WTC11 (cell line): ENCODE measurements at regions not wholly inside any gene's neighbourhood (a gene's known extent, or its start where the extent isn't known, plus 50 kb on each side); places are given as distances from the start of the nearest gene placed in this dataset.

Source experiments
- ATAC-seq: fragments of 200-7000 bp; cut with Tn5 transposase; 2 replicates; pipeline ENCODE4 v1.10.0; 2021; ENCODE audit warnings: mild to moderate bottlenecking, moderate library complexity
- CTCF ChIA-PET: fragments of 300-600 bp; sonication (Branson Sonifier 250); formaldehyde crosslinking; loops from one replicate; lab custom pipeline; 2021; ENCODE audit warnings: antibody characterized with exemption; lab: Charles Lee
- POLR2A ChIA-PET: fragments of 350-600 bp; sonication (Branson Sonifier 250); formaldehyde crosslinking; loops from one replicate; lab custom pipeline; 2021; ENCODE audit warnings: antibody characterized with exemption; lab: Charles Lee
- DNase-seq: peaks from one replicate; pipeline ENCODE4 v3.0.0; 2021; ENCODE audit warnings: low spot score
- H3K27ac Mint-ChIP-seq: 2 replicates; pipeline ENCODE4 v1.8.0; 2021; ENCODE audit warnings: mixed read lengths
- H3K27me3 Mint-ChIP-seq: 2 replicates; pipeline ENCODE4 v1.8.0; 2021; ENCODE audit warnings: low read depth, mild to moderate bottlenecking, moderate library complexity, mixed read lengths
- H3K36me3 Mint-ChIP-seq: 2 replicates; pipeline ENCODE4 v1.8.0; 2021; ENCODE audit warnings: mixed read lengths
- H3K4me1 Mint-ChIP-seq: 2 replicates; pipeline ENCODE4 v1.8.0; 2022; ENCODE audit warnings: mixed read lengths
- H3K4me3 Mint-ChIP-seq: 2 replicates; pipeline ENCODE4 v1.8.0; 2021; ENCODE audit warnings: mild to moderate bottlenecking, moderate library complexity, mixed read lengths
- H3K9me3 Mint-ChIP-seq: 2 replicates; pipeline ENCODE4 v1.8.0; 2021; ENCODE audit warnings: mixed read lengths
- FOXK1 ChIP-seq: sonication (generic); formaldehyde crosslinking; IDR thresholded peaks from 2 replicates; pipeline ENCODE4 v1.8.0; 2022; ENCODE audit warnings: mild to moderate bottlenecking, moderate library complexity, missing genetic modification reagents
- FOXP1 ChIP-seq: sonication (generic); formaldehyde crosslinking; IDR thresholded peaks from 2 replicates; pipeline ENCODE4 v1.8.0; 2022; ENCODE audit warnings: missing genetic modification reagents, mild to moderate bottlenecking, moderate library complexity, borderline replicate concordance
- GRHL2 ChIP-seq: fragments of 250-450 bp; sonication (Bioruptor Pico); IDR thresholded peaks from 2 replicates; pipeline ENCODE4 v1.8.0; 2022; ENCODE audit warnings: mild to moderate bottlenecking, moderate library complexity; ENCODE audit not compliant: insufficient replicate concordance, severe bottlenecking
- HMGA2 ChIP-seq: fragments of 250-450 bp; sonication (Bioruptor Pico); IDR thresholded peaks from 2 replicates; pipeline ENCODE4 v1.4.0; 2021; ENCODE audit warnings: mild to moderate bottlenecking, moderate library complexity
- JAZF1 ChIP-seq: fragments of 250-450 bp; sonication (Bioruptor Pico); IDR thresholded peaks from 2 replicates; pipeline ENCODE4 v1.9.0; 2021; ENCODE audit warnings: moderate library complexity, mild to moderate bottlenecking, inconsistent platforms
- MYBL2 ChIP-seq: sonication (generic); formaldehyde crosslinking; IDR thresholded peaks from 2 replicates; pipeline ENCODE4 v1.8.1; 2023; ENCODE audit warnings: mild to moderate bottlenecking, moderate library complexity, missing genetic modification reagents
- NR1H2 ChIP-seq: sonication (generic); formaldehyde crosslinking; IDR thresholded peaks from 2 replicates; pipeline ENCODE4 v1.9.0; 2021; ENCODE audit warnings: mild to moderate bottlenecking, moderate library complexity, missing genetic modification reagents
- NR2C2 ChIP-seq: sonication (generic); formaldehyde crosslinking; IDR thresholded peaks from 2 replicates; pipeline ENCODE4 v1.8.0; 2022; ENCODE audit warnings: mild to moderate bottlenecking, missing genetic modification reagents
- RELA ChIP-seq: sonication (generic); formaldehyde crosslinking; IDR thresholded peaks from 2 replicates; pipeline ENCODE4 v1.8.1; 2022; ENCODE audit warnings: missing genetic modification reagents, mild to moderate bottlenecking, borderline replicate concordance
- RORB ChIP-seq: fragments of 250-450 bp; sonication (Bioruptor Pico); IDR thresholded peaks from 2 replicates; pipeline ENCODE4 v1.9.0; 2021; ENCODE audit warnings: mild to moderate bottlenecking
- USF1 ChIP-seq: sonication (generic); formaldehyde crosslinking; IDR thresholded peaks from 2 replicates; pipeline ENCODE4 v1.8.0; 2022; ENCODE audit warnings: mild to moderate bottlenecking, missing genetic modification reagents
- USF2 ChIP-seq: sonication (generic); formaldehyde crosslinking; IDR thresholded peaks from 2 replicates; pipeline ENCODE4 v1.8.1; 2023; ENCODE audit warnings: mild to moderate bottlenecking, missing genetic modification reagents, moderate library complexity
- ZMAT4 ChIP-seq: fragments of 250-450 bp; sonication (Bioruptor Pico); IDR thresholded peaks from 2 replicates; pipeline ENCODE4 v1.9.0; 2021; ENCODE audit warnings: mild to moderate bottlenecking
- ZNF138 ChIP-seq: sonication (generic); formaldehyde crosslinking; conservative IDR thresholded peaks from 2 replicates; pipeline ENCODE4 v1.8.1; 2022; ENCODE audit warnings: mild to moderate bottlenecking, moderate library complexity, missing genetic modification reagents
- ZNF219 ChIP-seq: sonication (generic); formaldehyde crosslinking; IDR thresholded peaks from 2 replicates; pipeline ENCODE4 v1.8.0; 2023; ENCODE audit warnings: missing genetic modification reagents, mild to moderate bottlenecking, borderline replicate concordance
- ZNF263 ChIP-seq: sonication (generic); formaldehyde crosslinking; IDR thresholded peaks from 2 replicates; pipeline ENCODE4 v1.8.1; 2022; ENCODE audit warnings: low read depth, mild to moderate bottlenecking, moderate library complexity, missing genetic modification reagents
- ZNF317 ChIP-seq: sonication (generic); formaldehyde crosslinking; IDR thresholded peaks from 2 replicates; pipeline ENCODE4 v1.8.1; 2023; ENCODE audit warnings: low read depth, mild to moderate bottlenecking, moderate library complexity, missing genetic modification reagents, borderline replicate concordance
- ZNF396 ChIP-seq: fragments of 250-450 bp; sonication (Bioruptor Pico); IDR thresholded peaks from 2 replicates; pipeline ENCODE4 v1.8.0; 2021; ENCODE audit warnings: mild to moderate bottlenecking, moderate library complexity, borderline replicate concordance
- TF ChIP-seq, protein P1 (sequence below): fragments of 200-600 bp; IDR thresholded peaks from 2 replicates; pipeline ENCODE4 v1.8.0; 2022; ENCODE audit warnings: antibody characterized with exemption
- TF ChIP-seq, protein P2 (sequence below): sonication (generic); formaldehyde crosslinking; IDR thresholded peaks from 2 replicates; pipeline ENCODE4 v1.8.0; 2022; ENCODE audit warnings: mild to moderate bottlenecking, missing genetic modification reagents
- TF ChIP-seq, protein P3 (sequence below): fragments of 250-450 bp; sonication (Bioruptor Pico); conservative IDR thresholded peaks from 2 replicates; pipeline ENCODE4 v1.9.0; 2021; ENCODE audit warnings: mild to moderate bottlenecking
- TF ChIP-seq, protein P4 (sequence below): fragments of 250-450 bp; sonication (Bioruptor Pico); IDR thresholded peaks from 2 replicates; pipeline ENCODE4 v1.8.0; 2021; ENCODE audit warnings: mild to moderate bottlenecking

DNA sequence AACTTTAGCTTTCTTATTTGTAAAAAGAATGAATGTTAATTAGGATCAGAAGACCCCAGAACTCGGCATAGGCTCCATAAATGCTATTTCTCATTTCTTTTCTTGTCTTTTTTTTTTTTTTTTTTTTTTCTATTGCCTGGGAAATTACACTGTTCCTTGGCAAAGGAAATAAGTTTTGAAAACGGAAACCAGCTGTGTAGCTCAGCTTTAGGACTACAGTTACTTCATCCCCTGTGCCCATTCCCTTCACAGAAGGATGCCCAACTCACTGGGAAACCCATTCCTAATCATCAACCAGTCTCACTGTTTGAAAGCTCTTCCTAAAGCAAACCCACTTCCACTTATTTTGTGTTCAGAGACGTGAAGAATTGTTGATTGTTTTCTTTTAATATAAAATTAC is 254.0 kb upstream of the IL12A start (continued):
- TF ChIP-seq ZNF219 (CRISPR knock-in tag) (no peak), ZMAT4 (no peak), ZNF396 (CRISPR knock-in tag) (no peak), RORB (CRISPR knock-in tag) (no peak), ZNF263 (CRISPR knock-in tag) (no peak), NR2C2 (CRISPR knock-in tag) (no peak), HMGA2 (CRISPR knock-in tag) (no peak), ZNF317 (CRISPR knock-in tag) (no peak)
- TF ChIP-seq, protein P1, sequence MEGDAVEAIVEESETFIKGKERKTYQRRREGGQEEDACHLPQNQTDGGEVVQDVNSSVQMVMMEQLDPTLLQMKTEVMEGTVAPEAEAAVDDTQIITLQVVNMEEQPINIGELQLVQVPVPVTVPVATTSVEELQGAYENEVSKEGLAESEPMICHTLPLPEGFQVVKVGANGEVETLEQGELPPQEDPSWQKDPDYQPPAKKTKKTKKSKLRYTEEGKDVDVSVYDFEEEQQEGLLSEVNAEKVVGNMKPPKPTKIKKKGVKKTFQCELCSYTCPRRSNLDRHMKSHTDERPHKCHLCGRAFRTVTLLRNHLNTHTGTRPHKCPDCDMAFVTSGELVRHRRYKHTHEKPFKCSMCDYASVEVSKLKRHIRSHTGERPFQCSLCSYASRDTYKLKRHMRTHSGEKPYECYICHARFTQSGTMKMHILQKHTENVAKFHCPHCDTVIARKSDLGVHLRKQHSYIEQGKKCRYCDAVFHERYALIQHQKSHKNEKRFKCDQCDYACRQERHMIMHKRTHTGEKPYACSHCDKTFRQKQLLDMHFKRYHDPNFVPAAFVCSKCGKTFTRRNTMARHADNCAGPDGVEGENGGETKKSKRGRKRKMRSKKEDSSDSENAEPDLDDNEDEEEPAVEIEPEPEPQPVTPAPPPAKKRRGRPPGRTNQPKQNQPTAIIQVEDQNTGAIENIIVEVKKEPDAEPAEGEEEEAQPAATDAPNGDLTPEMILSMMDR: no peak
- TF ChIP-seq, protein P2, sequence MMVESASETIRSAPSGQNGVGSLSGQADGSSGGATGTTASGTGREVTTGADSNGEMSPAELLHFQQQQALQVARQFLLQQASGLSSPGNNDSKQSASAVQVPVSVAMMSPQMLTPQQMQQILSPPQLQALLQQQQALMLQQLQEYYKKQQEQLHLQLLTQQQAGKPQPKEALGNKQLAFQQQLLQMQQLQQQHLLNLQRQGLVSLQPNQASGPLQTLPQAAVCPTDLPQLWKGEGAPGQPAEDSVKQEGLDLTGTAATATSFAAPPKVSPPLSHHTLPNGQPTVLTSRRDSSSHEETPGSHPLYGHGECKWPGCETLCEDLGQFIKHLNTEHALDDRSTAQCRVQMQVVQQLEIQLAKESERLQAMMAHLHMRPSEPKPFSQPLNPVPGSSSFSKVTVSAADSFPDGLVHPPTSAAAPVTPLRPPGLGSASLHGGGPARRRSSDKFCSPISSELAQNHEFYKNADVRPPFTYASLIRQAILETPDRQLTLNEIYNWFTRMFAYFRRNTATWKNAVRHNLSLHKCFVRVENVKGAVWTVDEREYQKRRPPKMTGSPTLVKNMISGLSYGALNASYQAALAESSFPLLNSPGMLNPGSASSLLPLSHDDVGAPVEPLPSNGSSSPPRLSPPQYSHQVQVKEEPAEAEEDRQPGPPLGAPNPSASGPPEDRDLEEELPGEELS: no peak

GRCh38 chr3:159739166-159739565 is 249.5 kb upstream of the IL12A start:
- H3K9me3 Mint-ChIP-seq: peaks cover 4% of the 10 kb centered on the region; the same call in 1 of the 2 replicates
- POLR2A ChIA-PET: interaction anchor here (1.4 kb wide), 1 partner anchor 25 kb away, joined by 3 read pairs; no protein-coding TSS in a partner anchor
- H3K27ac Mint-ChIP-seq: no peak overlapping the region
- no peak for TF ChIP-seq FOXP1 (CRISPR knock-in tag)
- H3K27me3 Mint-ChIP-seq: no peaks in the 10 kb centered on the region
- DNase-seq (no peak), ATAC-seq (no peak)
- no peaks in the 10 kb centered on the region for H3K36me3 Mint-ChIP-seq
- H3K4me1 Mint-ChIP-seq: peaks cover 22% of the 10 kb centered on the region
- CTCF ChIA-PET: interaction anchor here (1.0 kb wide), 1 partner anchor 66 kb away, joined by 3 read pairs; no protein-coding TSS in a partner anchor
- H3K4me3 Mint-ChIP-seq: no peak overlapping the region

GRCh38 chr3:159739969-159740368 is 248.7 kb upstream of the IL12A start:
- H3K36me3 Mint-ChIP-seq: no peaks in the 10 kb centered on the region
- peaks cover 4% of the 10 kb centered on the region; the same call in 1 of the 2 replicates for H3K9me3 Mint-ChIP-seq
- ATAC-seq (peak; percentile 75), DNase-seq (no peak)
- peaks cover 22% of the 10 kb centered on the region for H3K4me1 Mint-ChIP-seq
- ChIA-PET POLR2A (interaction anchor here (1.4 kb wide), 1 partner anchor 24 kb away, joined by 3 read pairs; no protein-coding TSS in a partner anchor), CTCF (interaction anchor here (1.0 kb wide), 1 partner anchor 65 kb away, joined by 3 read pairs; no protein-coding TSS in a partner anchor)
- no peak overlapping the region; the same call in 1 of the 2 replicates for H3K27ac Mint-ChIP-seq
- H3K27me3 Mint-ChIP-seq: no peaks in the 10 kb centered on the region
- no peak overlapping the region for H3K4me3 Mint-ChIP-seq
- TF ChIP-seq, protein P3, sequence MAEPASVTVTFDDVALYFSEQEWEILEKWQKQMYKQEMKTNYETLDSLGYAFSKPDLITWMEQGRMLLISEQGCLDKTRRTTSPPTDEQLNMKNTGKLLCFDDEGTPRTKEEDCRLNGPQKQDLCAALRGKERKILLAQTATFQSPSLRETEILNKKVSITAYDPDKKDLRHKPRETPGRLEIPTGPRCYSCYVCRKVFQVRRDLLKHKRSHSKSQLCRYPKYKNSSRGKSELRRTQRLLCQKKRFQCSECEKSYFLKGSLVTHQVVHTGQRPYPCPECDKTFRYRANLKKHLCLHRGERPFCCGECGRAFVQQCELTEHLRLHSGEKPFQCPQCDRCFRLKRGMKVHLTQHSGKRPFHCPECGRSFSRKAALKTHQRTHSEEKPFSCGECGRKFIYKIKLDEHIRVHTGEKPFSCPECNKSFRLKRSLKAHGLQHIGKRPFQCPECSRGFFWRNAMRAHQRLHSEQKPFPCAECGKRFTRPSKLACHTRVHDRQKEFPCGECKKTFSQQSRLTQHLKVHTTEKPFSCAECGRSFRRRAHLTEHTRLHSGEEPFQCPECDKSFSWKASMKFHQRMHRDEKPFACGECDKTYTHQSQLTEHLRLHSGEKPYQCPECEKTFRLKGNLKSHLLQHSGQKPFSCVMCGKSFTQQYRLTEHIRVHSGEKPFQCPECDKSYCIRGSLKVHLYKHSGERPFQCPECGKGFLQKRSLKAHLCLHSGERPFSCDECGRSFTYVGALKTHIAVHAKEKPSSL: no peak
- TF ChIP-seq USF1 (CRISPR knock-in tag): no peak
- TF ChIP-seq GRHL2 (CRISPR knock-in tag): no peak
- no peak for TF ChIP-seq USF2 (CRISPR knock-in tag)
- TF ChIP-seq, protein P2: no peak
- no peak for TF ChIP-seq ZNF138
- TF ChIP-seq, protein P4, sequence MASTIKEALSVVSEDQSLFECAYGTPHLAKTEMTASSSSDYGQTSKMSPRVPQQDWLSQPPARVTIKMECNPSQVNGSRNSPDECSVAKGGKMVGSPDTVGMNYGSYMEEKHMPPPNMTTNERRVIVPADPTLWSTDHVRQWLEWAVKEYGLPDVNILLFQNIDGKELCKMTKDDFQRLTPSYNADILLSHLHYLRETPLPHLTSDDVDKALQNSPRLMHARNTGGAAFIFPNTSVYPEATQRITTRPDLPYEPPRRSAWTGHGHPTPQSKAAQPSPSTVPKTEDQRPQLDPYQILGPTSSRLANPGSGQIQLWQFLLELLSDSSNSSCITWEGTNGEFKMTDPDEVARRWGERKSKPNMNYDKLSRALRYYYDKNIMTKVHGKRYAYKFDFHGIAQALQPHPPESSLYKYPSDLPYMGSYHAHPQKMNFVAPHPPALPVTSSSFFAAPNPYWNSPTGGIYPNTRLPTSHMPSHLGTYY (CRISPR knock-in tag): no peak
- TF ChIP-seq RELA (CRISPR knock-in tag): no peak
- TF ChIP-seq FOXK1 (CRISPR knock-in tag): no peak
- TF ChIP-seq NR1H2 (CRISPR knock-in tag): no peak
- TF ChIP-seq JAZF1 (CRISPR knock-in tag): no peak
- TF ChIP-seq MYBL2: no peak
- TF ChIP-seq HMGA2 (CRISPR knock-in tag): no peak
